ENCODE measurements at regions not wholly inside any gene's neighbourhood (a gene's known extent, or its start where the extent isn't known, plus 50 kb on each side); places are given as distances from the start of the nearest gene placed in this dataset.

DNA sequence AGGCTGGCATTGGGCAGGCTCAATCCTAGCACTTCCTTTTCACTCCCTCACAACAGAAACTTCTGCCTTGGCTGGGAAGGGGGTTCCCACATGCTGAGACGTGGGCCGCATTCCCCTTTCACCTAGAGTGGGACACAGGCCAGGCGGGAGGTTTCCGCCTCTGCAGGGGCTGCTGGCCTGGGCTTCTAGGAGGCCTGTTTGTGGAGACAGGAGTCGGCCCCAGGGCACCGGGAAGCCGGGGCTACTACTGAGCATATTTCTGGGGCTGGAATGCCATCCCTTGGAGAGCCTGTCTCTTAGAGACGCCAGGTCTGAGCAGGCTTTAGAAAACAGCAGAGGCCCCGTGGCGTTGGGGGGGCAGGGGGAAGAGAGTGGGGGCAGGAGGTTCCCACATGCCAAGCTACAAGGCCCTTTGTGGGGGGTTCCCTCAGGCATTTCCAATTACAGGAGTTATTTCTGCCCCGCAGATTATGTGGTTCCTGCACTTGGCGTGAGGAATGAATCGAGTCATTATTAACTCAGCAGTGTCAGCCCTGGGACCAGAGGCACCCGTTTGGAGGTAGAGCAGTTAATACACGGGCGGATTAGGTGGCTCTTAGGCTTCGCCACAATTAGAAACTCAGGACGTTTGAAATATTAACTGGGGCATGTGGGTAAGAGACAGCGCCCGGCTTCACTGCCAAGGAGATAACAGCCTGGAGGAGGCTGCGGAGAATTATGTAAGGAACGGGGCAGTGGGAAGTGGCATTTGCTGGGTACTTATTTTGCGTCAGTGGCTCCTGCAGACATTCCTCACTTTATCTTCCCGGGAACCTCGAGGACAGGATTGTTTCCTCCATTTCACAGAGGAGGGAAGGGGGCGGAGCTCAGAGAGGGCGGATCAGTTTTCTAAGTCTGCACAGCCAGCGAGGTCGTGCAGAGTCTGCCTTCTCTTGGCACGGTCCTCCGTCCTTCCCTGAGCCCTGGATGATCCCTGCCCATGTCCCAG lies 162.5 kb downstream of the MAF start:
- Histone ChIP-seq H3K36me3 (ENCODE audit: control insufficient read depth, insufficient read depth, low read length) (no peaks in the 10 kb centered on the region), H3K23ac (ENCODE audit: low read depth, low read length) (no peak overlapping the region), H3K56ac (ENCODE audit: extremely low read depth, insufficient read depth, low read length) (no peak overlapping the region), H3K18ac (ENCODE audit: low read depth, low read length) (no peak overlapping the region), H4K5ac (ENCODE audit: low read depth, low read length) (no peak overlapping the region), H3K4me2 (ENCODE audit: low read depth, low read length) (no peak overlapping the region), H3K4me3 (ENCODE audit: insufficient read depth, low read depth, low read length) (no peak overlapping the region), H2BK20ac (ENCODE audit: low read depth, low read length) (no peak overlapping the region), H3K14ac (replicated peaks; ENCODE audit: low read depth, low read length) (no peak overlapping the region), H3K9me1 (ENCODE audit: insufficient read depth, low read length) (no peaks in the 10 kb centered on the region), H3K79me1 (ENCODE audit: low read depth in 1 of 2, low read length in 2 of 2) (no peaks in the 10 kb centered on the region), H2AK5ac (ENCODE audit: low read depth, low read length) (no peak overlapping the region), H4K8ac (ENCODE audit: low read depth in 2 of 2, low read length in 2 of 2) (no peak overlapping the region), H3K9me3 (ENCODE audit: control insufficient read depth, insufficient read depth, low read length) (peaks cover 30% of the 10 kb centered on the region), H2BK120ac (ENCODE audit: low read depth, low read length) (no peak overlapping the region), H2BK5ac (ENCODE audit: low read depth, low read length, poor library complexity, severe bottlenecking) (no peak overlapping the region), H2BK15ac (ENCODE audit: low read depth, low read length) (no peak overlapping the region), H2AFZ (replicated peaks; ENCODE audit: low read length, poor library complexity) (no peak overlapping the region), H4K91ac (ENCODE audit: insufficient read depth, low read depth, low read length) (no peak overlapping the region), H2AK9ac (replicated peaks; ENCODE audit: low read depth, low read length, poor library complexity) (no peak overlapping the region), H3K27me3 (ENCODE audit: control insufficient read depth, insufficient read depth, low read length) (no peaks in the 10 kb centered on the region), H3K4me1 (ENCODE audit: control insufficient read depth, insufficient read depth, low read length) (no peaks in the 10 kb centered on the region), H3K9ac (ENCODE audit: low read depth, low read length) (no peak overlapping the region), H3K4ac (ENCODE audit: low read depth, low read length) (no peak overlapping the region), H3K27ac (ENCODE audit: insufficient read depth, low read length) (no peak overlapping the region), H4K20me1 (ENCODE audit: insufficient read depth, low read length) (no peaks in the 10 kb centered on the region)
- dilution Hi-C loops (cut with HindIII; ENCODE audit: low sequenced_read_pairs, unreplicated experiment) (no loop called here), intact Hi-C loops (cut with micrococcal nuclease) (no loop called here), in situ Hi-C loops (cut with MboI; ENCODE audit: low sequenced_read_pairs) (no loop called here)
- ATAC-seq (ENCODE audit: low read depth) (no peak), DNase-seq (no peak)
- BruUV-seq (replicated peaks), result no TSS peak
- ChIA-PET POLR2A (ENCODE audit: unreplicated experiment) (no interaction called here), CTCF (no interaction called here)
- 54% methylated on average over 11 of the region's 31 CpGs; no CpG with 5 or more reads in 1 of the 2 experiments for WGBS, 2 experiments (ENCODE audit: extremely low coverage in 2 of 2, insufficient read length in 1 of 2)
- TF ChIP-seq, protein P1, sequence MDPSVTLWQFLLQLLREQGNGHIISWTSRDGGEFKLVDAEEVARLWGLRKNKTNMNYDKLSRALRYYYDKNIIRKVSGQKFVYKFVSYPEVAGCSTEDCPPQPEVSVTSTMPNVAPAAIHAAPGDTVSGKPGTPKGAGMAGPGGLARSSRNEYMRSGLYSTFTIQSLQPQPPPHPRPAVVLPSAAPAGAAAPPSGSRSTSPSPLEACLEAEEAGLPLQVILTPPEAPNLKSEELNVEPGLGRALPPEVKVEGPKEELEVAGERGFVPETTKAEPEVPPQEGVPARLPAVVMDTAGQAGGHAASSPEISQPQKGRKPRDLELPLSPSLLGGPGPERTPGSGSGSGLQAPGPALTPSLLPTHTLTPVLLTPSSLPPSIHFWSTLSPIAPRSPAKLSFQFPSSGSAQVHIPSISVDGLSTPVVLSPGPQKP (IDR thresholded peaks at IDR 0.05; ENCODE audit: borderline replicate concordance, low read depth, low read length), result no peak
- TF ChIP-seq RFX5 (IDR thresholded peaks at IDR 0.05; ENCODE audit: low read depth, low read length), result no peak
- no peak for TF ChIP-seq CEBPB (IDR thresholded peaks at IDR 0.05; ENCODE audit: low read depth, low read length)
- no peak for TF ChIP-seq MAFK (IDR thresholded peaks at IDR 0.05; ENCODE audit: low read depth, low read length)
- no peak for TF ChIP-seq USF2 (IDR thresholded peaks at IDR 0.05; ENCODE audit: low read depth, low read length)
- TF ChIP-seq FOS (IDR thresholded peaks at IDR 0.05; ENCODE audit: low read depth, low read length), result no peak
- no peak for TF ChIP-seq POLR2A (IDR thresholded peaks at IDR 0.05; ENCODE audit: low read depth, low read length)
- no peak for TF ChIP-seq MXI1 (IDR thresholded peaks at IDR 0.05; ENCODE audit: borderline replicate concordance, low read depth, low read length)
- TF ChIP-seq BHLHE40 (IDR thresholded peaks at IDR 0.05; ENCODE audit: low read depth, low read length), result no peak
- no peak for TF ChIP-seq MAZ (IDR thresholded peaks at IDR 0.05; ENCODE audit: borderline replicate concordance, low read depth, low read length)
- no peak for TF ChIP-seq CTCF (conservative IDR thresholded peaks at IDR 0.05; ENCODE audit: low read depth, low read length)
- no peak for TF ChIP-seq SMC3 (IDR thresholded peaks at IDR 0.05; ENCODE audit: low read depth, low read length)
- TF ChIP-seq NFE2L2 (IDR thresholded peaks at IDR 0.05; ENCODE audit: low read depth, low read length), result no peak
- TF ChIP-seq RAD21 (IDR thresholded peaks at IDR 0.05; ENCODE audit: low read length), result no peak
- no peak for TF ChIP-seq CHD1 (IDR thresholded peaks at IDR 0.05; ENCODE audit: low read depth, low read length)
